ENCODE measurements at regions not wholly inside any gene's neighbourhood (a gene's known extent, or its start where the extent isn't known, plus 50 kb on each side); places are given as distances from the start of the nearest gene placed in this dataset.

DNA sequence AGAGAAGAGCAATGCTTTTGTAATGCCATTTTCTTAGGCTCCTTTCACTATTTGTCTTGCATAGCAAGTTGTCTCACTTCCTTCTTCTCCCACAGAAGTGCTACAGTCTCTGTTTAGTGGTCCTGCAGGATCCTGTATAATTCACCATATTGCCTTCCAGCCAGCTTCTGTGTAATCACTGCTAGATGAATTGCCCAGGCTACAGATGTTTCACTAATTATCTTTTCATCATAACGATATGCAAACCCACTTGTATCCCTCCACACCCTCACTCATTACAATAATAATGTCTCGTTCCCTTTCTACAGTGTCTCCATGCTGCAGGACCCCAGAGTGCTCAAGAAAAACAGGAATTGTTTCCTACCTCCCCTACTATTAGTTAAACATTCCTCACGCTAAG, 402.9 kb downstream of the TBL1XR1 start:
- no peak for ATAC-seq
- Mint-ChIP-seq H3K4me1 (peaks cover 4% of the 10 kb centered on the region), H3K4me3 (no peak overlapping the region), H3K27ac (no peak overlapping the region), H3K27me3 (peaks cover 27% of the 10 kb centered on the region), H3K36me3 (ENCODE audit: low read depth) (no peaks in the 10 kb centered on the region)
- H3K9me3 ChIP-seq (ENCODE audit: control insufficient read depth, low read length, poor library complexity, severe bottlenecking) = no peaks in the 10 kb centered on the region
- no peak for DNase-seq

DNA sequence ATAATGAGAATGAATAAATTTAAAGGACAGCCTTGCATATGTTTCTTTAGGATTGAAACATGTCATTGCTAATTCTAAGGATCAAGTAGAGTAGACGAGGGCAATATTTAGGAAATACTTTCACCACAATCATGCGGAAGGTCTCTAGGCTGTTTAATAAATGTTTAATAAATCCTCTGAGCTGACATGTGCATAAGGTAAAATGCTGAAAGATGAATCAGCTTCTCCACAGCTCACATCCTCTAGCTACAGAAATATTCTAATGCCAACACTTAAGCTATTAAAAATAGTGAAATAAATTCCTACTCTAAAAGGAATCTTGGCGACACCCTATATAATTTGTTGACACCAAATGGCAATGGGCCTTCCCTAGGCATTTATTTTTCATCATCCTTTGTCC, 407.3 kb downstream of the TBL1XR1 start:
- peaks cover 12% of the 10 kb centered on the region for H3K27me3 Mint-ChIP-seq

DNA sequence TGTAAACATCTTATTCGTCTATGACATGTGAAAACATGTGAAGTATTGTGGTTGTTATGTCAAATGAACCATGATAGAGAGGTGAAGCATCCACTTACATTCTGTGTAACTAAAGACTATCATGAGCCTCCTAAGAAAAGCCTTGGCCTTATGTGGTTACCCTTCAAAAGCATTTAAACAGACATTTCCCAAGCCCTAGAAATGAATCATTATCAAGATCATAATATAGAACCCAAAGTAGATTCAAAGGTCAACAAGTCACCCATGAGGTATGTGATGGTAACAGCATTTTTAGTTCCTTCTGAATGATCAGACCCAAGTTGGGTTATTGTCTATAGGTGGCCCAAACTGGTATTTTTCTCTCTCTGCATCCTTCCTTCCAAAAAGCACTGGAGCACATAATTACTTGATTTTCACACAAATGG, 408.0 kb downstream of the TBL1XR1 start:
- Mint-ChIP-seq H3K4me3 (no peak overlapping the region), H3K27ac (no peak overlapping the region), H3K4me1 (peaks cover under 1% of the 10 kb centered on the region), H3K27me3 (peaks cover 6% of the 10 kb centered on the region), H3K36me3 (ENCODE audit: low read depth) (no peaks in the 10 kb centered on the region)
- H3K9me3 ChIP-seq (ENCODE audit: control insufficient read depth, low read length, poor library complexity, severe bottlenecking) = no peaks in the 10 kb centered on the region
- DNase-seq = no peak
- ATAC-seq = no peak

More for the DNA sequence above, 407.3 kb downstream of the TBL1XR1 start:
- Mint-ChIP-seq H3K4me1 (peaks cover 2% of the 10 kb centered on the region), H3K36me3 (ENCODE audit: low read depth) (no peaks in the 10 kb centered on the region), H3K27ac (no peak overlapping the region), H3K4me3 (no peak overlapping the region)
- no peaks in the 10 kb centered on the region for H3K9me3 ChIP-seq (ENCODE audit: control insufficient read depth, low read length, poor library complexity, severe bottlenecking)
- DNase-seq (no peak), ATAC-seq (no peak)

DNA sequence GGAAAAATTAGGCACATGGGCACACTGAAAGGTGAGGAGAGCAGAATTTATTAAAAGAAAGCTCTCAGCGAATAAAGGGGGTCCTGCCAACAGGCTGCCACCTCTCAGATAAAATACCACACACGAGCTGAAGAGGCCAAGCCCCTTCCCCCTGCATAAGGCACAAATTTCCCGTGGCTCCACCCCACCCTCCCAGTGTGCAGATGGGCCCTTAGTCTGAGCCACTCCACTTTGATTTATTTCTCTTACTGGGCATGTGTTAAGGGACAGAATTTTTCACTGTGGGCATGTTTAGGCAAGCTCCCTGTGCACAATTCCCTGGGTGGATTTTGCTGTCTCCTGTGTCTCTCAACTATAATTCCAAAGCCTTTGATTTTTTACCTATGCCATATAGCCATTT, 409.8 kb downstream of the TBL1XR1 start:
- no peak for DNase-seq
- Mint-ChIP-seq H3K4me1 (no peaks in the 10 kb centered on the region), H3K36me3 (ENCODE audit: low read depth) (no peaks in the 10 kb centered on the region), H3K27me3 (peaks cover 6% of the 10 kb centered on the region), H3K4me3 (no peak overlapping the region), H3K27ac (no peak overlapping the region)
- H3K9me3 ChIP-seq (ENCODE audit: control insufficient read depth, low read length, poor library complexity, severe bottlenecking) = no peaks in the 10 kb centered on the region
- ATAC-seq = no peak

DNA sequence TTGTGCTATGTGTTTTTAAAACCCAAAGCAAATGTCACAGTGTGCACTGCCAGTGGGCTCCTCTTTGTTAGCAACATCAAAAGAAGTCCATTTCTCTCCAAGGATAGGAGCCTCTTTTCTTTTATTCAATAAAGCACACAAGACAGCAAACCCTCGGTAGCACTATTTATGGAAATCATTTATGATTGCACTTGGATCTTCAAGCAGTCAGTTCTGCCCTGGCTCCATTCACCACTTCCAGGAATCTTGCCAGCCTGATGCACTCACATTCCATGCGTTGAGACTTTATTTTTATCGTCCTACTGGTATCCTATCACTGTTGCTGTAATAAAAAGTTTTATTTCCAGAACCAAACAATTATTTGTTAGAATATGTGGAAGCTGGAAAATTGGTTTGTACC, 412.1 kb downstream of the TBL1XR1 start:
- ATAC-seq (no peak), DNase-seq (no peak)
- no peaks in the 10 kb centered on the region for H3K4me1 Mint-ChIP-seq
- H3K36me3 Mint-ChIP-seq (ENCODE audit: low read depth) = no peaks in the 10 kb centered on the region
- no peak overlapping the region for H3K27ac Mint-ChIP-seq
- H3K9me3 ChIP-seq (ENCODE audit: control insufficient read depth, low read length, poor library complexity, severe bottlenecking) = no peaks in the 10 kb centered on the region
- no peak overlapping the region for H3K4me3 Mint-ChIP-seq
- peaks cover 6% of the 10 kb centered on the region for H3K27me3 Mint-ChIP-seq

DNA sequence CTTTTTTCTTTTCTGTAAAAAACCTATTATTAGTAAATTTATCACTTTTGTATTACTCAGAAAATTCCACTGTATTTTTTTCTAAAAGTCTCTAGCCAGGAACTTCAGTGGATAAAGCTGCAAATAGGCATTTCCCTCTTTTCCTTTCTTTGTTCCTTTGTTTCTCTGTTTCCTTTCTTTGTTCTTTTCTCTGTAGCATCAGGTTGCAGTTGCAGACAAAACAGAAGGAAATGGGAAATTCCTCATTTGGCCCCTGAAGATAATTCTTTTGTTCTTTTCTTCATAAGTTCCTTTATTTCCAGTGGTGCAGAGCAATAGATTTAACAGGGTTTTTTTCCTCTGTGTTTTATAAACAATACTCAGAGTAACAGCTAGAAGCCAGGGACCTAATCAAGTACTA, 416.5 kb downstream of the TBL1XR1 start:
- no peaks in the 10 kb centered on the region for H3K9me3 ChIP-seq (ENCODE audit: control insufficient read depth, low read length, poor library complexity, severe bottlenecking)
- ATAC-seq (no peak), DNase-seq (no peak)
- no peak overlapping the region for H3K4me3 Mint-ChIP-seq
- H3K27ac Mint-ChIP-seq = no peak overlapping the region
- H3K4me1 Mint-ChIP-seq = no peaks in the 10 kb centered on the region
- H3K36me3 Mint-ChIP-seq (ENCODE audit: low read depth) = no peaks in the 10 kb centered on the region
- no peaks in the 10 kb centered on the region for H3K27me3 Mint-ChIP-seq

DNA sequence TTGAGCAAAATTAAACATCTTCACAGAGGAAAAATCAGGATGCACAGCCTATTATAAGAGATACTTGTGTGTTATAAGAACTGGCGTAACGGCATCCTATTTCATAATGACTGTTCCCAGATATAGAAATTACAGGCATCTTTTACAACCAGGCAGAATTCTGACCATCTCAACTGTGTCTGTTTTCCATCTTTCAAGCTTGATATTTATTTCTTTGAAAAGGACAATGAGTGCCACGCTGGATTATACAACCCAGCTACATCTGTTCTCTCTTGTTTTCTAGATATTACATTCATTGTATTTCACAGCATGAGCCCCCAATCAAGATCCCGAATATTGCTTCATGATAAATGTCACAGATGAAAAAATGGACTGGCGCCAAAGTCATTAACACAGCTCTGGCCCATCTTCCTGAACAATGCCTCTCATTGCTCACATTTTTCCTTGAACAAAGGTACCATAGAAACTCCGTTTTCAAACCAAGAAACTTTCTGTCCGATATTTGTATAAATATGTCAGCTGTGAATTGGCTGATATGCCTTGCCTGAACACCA, 420.6 kb downstream of the TBL1XR1 start:
- Mint-ChIP-seq H3K27me3 (no peaks in the 10 kb centered on the region), H3K4me3 (no peak overlapping the region), H3K27ac (no peak overlapping the region), H3K36me3 (ENCODE audit: low read depth) (no peaks in the 10 kb centered on the region), H3K4me1 (no peaks in the 10 kb centered on the region)
- no peak for ATAC-seq
- no peak for DNase-seq
- no peaks in the 10 kb centered on the region for H3K9me3 ChIP-seq (ENCODE audit: control insufficient read depth, low read length, poor library complexity, severe bottlenecking)

DNA sequence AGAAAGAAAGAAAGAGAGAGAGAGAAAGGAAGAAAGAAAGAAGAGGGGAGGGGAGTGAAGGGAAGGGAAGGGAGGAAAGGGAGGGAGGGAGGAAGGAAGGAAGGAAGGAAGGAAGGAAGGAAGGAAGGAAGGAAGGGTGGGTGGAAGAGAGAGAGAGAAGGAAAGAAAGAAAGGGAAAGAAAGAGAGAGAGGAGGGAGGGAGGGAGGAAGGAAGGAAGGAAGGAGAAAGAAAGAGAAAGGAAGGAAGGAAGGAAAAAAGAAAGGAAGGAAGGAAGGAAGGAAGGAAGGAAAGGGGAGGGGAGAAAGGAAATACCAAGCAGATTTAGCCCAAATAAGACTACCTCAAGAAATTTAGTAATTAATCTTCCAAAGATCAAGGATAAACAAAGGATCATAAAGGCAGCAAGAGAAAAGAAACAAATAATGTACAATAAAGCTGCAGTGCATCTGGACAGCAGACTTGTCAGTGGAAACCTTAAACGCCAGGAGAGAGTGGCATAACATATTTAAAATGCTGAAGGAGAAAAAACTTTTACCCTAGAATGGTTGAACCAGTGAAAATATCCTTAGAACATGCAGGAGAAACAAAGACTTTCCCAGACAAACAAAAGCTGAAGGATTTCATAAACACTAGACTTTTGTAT, 427.6 kb downstream of the TBL1XR1 start:
- Mint-ChIP-seq H3K27me3 (no peaks in the 10 kb centered on the region), H3K36me3 (ENCODE audit: low read depth) (no peaks in the 10 kb centered on the region), H3K4me1 (no peaks in the 10 kb centered on the region), H3K4me3 (no peak overlapping the region), H3K27ac (no peak overlapping the region)
- no peaks in the 10 kb centered on the region for H3K9me3 ChIP-seq (ENCODE audit: control insufficient read depth, low read length, poor library complexity, severe bottlenecking)
- no peak for DNase-seq
- no peak for ATAC-seq

DNA sequence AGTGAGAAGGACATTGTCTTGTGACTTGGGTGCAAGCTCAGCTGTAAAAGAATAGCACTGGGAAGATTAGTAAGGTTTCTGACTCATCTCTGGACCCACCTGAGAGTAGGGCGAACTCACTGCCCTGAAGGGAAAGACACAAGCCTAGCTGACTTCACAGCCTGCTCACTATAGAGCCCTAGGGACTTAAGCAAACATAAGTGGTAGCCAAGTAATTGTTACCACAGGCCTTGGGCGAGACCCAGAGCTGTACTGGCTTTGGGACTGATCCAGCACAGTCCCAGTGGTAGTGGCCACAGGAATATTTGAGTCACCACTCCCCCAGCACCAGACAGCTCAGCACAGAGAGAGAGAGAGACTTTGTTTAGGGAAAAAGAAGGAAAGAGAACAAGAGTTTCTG, 429.9 kb downstream of the TBL1XR1 start:
- Mint-ChIP-seq H3K27ac (no peak overlapping the region), H3K27me3 (no peaks in the 10 kb centered on the region), H3K4me1 (no peaks in the 10 kb centered on the region), H3K4me3 (no peak overlapping the region), H3K36me3 (ENCODE audit: low read depth) (no peaks in the 10 kb centered on the region)
- no peak for DNase-seq
- H3K9me3 ChIP-seq (ENCODE audit: control insufficient read depth, low read length, poor library complexity, severe bottlenecking) = no peaks in the 10 kb centered on the region
- ATAC-seq = no peak

DNA sequence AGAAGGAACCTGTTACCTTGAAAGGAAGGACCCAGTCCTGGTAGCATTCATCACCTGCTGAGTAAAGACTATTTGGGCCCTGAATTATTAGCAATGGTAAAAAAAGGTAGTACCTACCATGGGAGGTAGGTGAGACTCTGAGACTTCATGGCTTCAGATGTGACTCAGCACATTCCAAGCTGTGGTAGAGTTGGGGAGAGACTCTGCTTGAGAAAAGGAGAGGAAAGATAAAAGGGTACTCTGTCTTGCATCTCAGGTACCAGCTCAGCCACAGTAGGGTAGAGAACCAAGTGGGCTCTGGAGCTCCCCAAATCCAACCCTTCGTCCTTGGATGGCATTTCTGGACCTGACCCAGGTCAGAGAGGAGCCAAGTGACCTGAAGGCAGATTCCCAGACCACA, 430.4 kb downstream of the TBL1XR1 start:
- Mint-ChIP-seq H3K27me3 (peaks cover under 1% of the 10 kb centered on the region), H3K27ac (no peak overlapping the region), H3K36me3 (ENCODE audit: low read depth) (no peaks in the 10 kb centered on the region), H3K4me1 (no peaks in the 10 kb centered on the region), H3K4me3 (no peak overlapping the region)
- ATAC-seq = no peak
- no peak for DNase-seq
- H3K9me3 ChIP-seq (ENCODE audit: control insufficient read depth, low read length, poor library complexity, severe bottlenecking) = no peaks in the 10 kb centered on the region

DNA sequence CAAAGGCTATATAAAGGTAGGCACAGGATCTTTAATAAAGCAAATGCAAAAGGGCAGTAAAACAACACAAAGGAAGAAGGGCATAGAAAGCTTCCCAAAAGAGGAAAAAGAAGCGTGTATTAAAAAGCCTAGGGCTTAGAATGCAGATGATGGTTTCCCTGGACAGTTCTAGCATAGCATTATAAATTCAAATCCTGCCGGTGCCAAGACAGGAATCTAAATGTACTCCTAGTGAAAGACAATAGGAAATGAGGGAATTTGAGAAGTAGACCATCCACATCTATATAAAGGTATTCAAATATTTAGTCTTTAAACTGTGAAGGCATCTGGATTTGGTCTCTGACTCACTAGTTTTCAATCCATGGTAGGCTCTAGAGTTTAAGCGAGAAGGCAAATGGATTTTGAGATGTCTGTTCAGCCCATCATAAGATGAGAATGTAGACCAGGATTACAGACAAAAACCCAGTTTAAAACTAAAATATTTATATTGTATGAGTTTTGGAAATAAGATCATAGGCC, 431.8 kb downstream of the TBL1XR1 start:
- Mint-ChIP-seq H3K27me3 (peaks cover 4% of the 10 kb centered on the region), H3K27ac (no peak overlapping the region), H3K4me1 (no peaks in the 10 kb centered on the region), H3K4me3 (no peak overlapping the region), H3K36me3 (ENCODE audit: low read depth) (no peaks in the 10 kb centered on the region)
- ATAC-seq (no peak), DNase-seq (no peak)
- no peaks in the 10 kb centered on the region for H3K9me3 ChIP-seq (ENCODE audit: control insufficient read depth, low read length, poor library complexity, severe bottlenecking)

DNA sequence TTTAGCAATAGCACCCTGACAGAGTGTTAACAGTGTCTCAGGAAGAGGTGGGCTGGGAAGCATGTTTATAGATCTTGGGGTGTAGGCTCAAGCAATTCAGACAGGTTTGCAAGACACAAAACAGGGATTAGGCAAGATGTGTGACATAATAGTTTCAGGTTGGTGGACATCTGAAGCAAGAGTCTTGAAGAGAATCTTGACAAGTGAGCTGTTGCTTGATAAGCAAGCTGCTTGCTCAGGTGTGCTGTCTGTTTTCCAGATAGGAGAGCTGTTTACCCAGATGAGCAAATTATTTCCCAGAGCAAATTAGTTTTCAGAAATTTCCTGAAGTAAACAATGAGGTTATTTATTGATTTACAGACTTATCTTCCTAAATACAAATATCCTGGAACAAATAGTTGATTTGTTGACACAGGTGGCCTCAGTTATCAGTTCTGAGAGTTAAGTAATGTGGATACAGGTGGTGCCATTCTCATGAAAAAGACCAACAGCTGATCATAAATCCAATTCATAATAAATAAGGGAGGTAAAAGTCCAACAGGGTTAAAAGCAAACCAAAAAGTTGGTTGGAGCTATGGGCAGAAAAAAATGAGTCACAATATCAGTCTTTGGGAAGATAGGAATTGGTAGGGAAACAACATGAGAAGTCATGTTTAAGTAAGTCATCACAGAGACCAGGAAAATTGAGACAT, 437.3 kb downstream of the TBL1XR1 start:
- Mint-ChIP-seq H3K4me1 (no peaks in the 10 kb centered on the region), H3K27ac (no peak overlapping the region), H3K4me3 (no peak overlapping the region), H3K36me3 (ENCODE audit: low read depth) (no peaks in the 10 kb centered on the region), H3K27me3 (peaks cover 4% of the 10 kb centered on the region)
- DNase-seq (no peak), ATAC-seq (no peak)
- H3K9me3 ChIP-seq (ENCODE audit: control insufficient read depth, low read length, poor library complexity, severe bottlenecking) = no peaks in the 10 kb centered on the region

DNA sequence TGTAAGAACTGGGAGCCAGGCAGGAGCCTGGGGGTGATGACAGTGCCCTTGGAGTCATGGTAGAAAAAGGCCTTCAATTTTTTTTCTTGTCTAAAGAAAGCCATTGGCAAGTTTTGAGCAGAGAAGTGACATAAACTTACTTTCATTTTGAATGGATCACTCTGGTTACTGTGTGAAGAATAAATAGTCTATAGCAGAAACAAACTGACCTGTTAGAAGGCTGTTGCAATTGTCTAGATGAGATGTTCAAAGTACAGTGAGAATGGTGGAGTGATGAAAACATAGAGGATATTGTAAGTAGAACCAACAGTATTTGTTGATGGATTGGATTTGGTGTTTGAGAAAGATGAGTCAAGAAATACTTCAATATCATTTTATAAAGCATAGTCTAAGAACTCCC, 439.9 kb downstream of the TBL1XR1 start:
- ATAC-seq (no peak), DNase-seq (no peak)
- H3K9me3 ChIP-seq (ENCODE audit: control insufficient read depth, low read length, poor library complexity, severe bottlenecking) = no peaks in the 10 kb centered on the region
- H3K27me3 Mint-ChIP-seq = peaks cover 4% of the 10 kb centered on the region
- H3K4me3 Mint-ChIP-seq = no peak overlapping the region
- H3K27ac Mint-ChIP-seq = no peak overlapping the region
- no peaks in the 10 kb centered on the region for H3K36me3 Mint-ChIP-seq (ENCODE audit: low read depth)
- no peaks in the 10 kb centered on the region for H3K4me1 Mint-ChIP-seq

DNA sequence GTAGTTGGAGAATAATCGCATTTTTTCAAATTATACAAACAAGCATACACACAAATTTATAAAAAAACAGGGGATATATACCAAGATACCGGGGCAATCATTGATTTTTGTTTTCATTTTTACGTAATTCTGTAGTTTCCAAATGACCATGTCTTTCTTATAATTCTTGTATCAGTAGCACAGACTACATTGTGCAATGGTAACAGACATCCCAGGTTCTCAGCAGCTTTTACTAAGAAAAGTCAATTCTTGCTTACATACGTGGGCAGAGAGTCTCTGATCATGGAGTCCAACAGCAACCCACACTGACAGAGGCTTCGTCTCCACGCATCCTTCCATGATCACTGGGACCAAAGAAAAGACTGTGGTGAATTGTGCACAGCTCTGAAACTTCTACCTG, 441.3 kb downstream of the TBL1XR1 start:
- no peaks in the 10 kb centered on the region for H3K4me1 Mint-ChIP-seq
- no peak overlapping the region for H3K4me3 Mint-ChIP-seq
- H3K36me3 Mint-ChIP-seq (ENCODE audit: low read depth) = no peaks in the 10 kb centered on the region
- DNase-seq (no peak), ATAC-seq (no peak)
- no peak overlapping the region for H3K27ac Mint-ChIP-seq
- no peaks in the 10 kb centered on the region for H3K27me3 Mint-ChIP-seq
- H3K9me3 ChIP-seq (ENCODE audit: control insufficient read depth, low read length, poor library complexity, severe bottlenecking) = no peaks in the 10 kb centered on the region

Measured in T-helper 17 cell (primary cell).